ENCODE measurements at regions not wholly inside any gene's neighbourhood (a gene's known extent, or its start where the extent isn't known, plus 50 kb on each side); places are given as distances from the start of the nearest gene placed in this dataset.

DNA sequence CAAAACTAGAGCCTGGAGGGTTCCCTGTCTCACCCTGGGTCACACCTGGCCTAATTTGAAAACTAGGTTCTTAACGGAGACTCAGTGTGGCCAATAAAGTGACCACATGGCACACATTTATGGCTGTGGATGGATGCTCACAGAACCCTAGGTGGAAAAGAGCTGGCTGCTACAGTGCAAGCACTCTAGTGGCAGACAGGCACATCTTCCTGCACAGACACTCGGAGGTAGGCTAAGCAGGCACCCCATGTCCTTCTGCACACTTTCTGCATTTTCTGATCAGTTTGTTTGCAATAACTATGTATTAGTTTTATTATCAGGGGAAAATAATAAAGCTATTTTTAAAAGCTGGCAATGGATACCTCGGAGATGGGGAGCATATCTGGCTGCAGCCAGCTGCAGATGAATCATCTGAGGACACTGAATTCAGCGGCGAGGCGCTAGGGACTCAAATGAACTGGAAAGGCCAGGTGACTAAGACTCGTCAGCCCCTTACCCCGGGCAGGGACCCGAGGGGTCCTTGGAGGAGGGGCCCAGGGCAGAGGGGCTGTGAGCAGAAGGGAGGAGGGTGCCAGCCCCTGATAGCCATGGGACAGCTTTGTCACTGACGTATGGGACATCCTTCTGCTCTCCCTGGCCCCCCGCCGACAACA lies 96.2 kb downstream of the OLFM1 start:
- H3K36me3 ChIP-seq (ENCODE audit: control insufficient read depth, insufficient read depth, low read length) = no peaks in the 10 kb centered on the region
- ChIA-PET CTCF (no interaction called here), POLR2A (no interaction called here)
- H3K4me3 ChIP-seq (ENCODE audit: low read depth, low read length) = no peak overlapping the region
- H3K27me3 ChIP-seq (ENCODE audit: control insufficient read depth, insufficient read depth, low read length) = no peaks in the 10 kb centered on the region
- TF ChIP-seq, protein P1, sequence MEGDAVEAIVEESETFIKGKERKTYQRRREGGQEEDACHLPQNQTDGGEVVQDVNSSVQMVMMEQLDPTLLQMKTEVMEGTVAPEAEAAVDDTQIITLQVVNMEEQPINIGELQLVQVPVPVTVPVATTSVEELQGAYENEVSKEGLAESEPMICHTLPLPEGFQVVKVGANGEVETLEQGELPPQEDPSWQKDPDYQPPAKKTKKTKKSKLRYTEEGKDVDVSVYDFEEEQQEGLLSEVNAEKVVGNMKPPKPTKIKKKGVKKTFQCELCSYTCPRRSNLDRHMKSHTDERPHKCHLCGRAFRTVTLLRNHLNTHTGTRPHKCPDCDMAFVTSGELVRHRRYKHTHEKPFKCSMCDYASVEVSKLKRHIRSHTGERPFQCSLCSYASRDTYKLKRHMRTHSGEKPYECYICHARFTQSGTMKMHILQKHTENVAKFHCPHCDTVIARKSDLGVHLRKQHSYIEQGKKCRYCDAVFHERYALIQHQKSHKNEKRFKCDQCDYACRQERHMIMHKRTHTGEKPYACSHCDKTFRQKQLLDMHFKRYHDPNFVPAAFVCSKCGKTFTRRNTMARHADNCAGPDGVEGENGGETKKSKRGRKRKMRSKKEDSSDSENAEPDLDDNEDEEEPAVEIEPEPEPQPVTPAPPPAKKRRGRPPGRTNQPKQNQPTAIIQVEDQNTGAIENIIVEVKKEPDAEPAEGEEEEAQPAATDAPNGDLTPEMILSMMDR (IDR thresholded peaks at IDR 0.05; ENCODE audit: insufficient read depth, low read depth, low read length) = no peak
- DNase-seq (ENCODE audit: low read depth) = no peak

DNA sequence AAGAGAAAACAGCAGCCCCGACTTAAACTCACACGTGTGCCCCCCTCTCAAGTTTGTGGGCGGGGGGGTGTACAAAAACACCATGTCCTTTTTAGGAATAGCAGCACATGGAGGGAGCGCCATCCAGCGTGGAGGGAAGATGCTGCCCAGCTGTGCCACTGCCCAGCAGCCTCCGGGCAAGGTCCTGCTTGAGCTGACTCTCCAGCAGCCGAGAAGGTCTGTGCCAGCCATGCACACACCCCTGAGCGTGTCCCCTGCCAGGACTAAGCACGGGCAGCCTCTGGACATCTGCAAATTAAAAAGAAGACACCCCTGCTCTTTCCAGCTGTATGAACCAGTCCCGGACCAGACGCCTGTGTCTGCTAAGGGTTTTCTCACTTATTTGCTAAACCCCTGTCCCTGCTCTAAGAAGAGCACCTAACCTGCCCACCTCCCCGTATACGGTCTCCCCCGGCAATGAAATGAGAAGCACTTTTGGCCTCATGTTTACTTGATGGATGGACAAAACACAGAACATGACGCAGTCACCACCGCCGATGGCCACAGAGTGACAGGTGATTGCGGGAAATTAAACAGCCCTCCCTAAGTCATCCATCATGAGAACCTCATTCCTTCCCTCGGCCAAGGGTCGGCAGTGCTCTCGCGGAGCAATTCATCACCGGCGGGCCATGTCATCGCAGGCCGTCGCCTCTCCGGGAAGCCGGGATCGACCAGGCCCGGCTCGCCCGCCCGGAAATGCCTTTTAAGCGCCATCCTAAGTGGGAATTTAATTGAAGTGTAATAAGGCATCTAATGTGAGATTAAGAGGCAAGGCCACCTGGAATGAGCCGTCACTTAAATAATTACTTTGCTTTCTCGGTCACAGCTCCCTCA lies 96.9 kb downstream of the OLFM1 start:
- POLR2A ChIA-PET = no interaction called here
- TF ChIP-seq, protein P1 (IDR thresholded peaks at IDR 0.05; ENCODE audit: insufficient read depth, low read depth, low read length) = no peak
- CTCF ChIA-PET = no interaction called here

DNA sequence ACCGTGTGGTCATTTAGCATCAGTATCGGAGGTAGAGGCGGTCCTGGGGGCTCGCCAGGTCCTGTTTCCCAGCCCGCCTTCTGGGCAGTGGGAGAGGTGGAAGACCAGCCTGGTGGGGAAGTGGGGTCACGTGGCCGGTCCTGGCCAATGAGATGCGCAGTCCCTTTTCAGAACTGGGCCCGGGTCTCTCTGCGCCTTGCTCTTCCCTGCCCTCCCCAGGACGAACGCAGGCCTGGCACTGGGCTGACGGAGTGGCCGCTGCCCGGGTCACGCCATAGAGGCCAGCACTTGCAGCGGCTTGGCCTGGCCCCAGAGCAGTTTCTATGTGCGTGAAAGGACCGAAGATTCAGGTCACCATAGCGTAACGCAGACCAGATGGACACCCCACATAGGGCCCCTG lies 97.6 kb downstream of the OLFM1 start:
- Histone ChIP-seq H3K27me3 (ENCODE audit: control insufficient read depth, insufficient read depth, low read length) (no peaks in the 10 kb centered on the region), H3K36me3 (ENCODE audit: control insufficient read depth, insufficient read depth, low read length) (no peaks in the 10 kb centered on the region), H3K4me3 (ENCODE audit: low read depth, low read length) (no peak overlapping the region)
- TF ChIP-seq, protein P1 (IDR thresholded peaks at IDR 0.05; ENCODE audit: insufficient read depth, low read depth, low read length) = no peak
- no peak for DNase-seq (ENCODE audit: low read depth)
- ChIA-PET CTCF (no interaction called here), POLR2A (no interaction called here)

More for the DNA sequence above, 96.9 kb downstream of the OLFM1 start:
- DNase-seq (ENCODE audit: low read depth) = no peak
- H3K4me3 ChIP-seq (ENCODE audit: low read depth, low read length) = no peak overlapping the region
- no peaks in the 10 kb centered on the region for H3K27me3 ChIP-seq (ENCODE audit: control insufficient read depth, insufficient read depth, low read length)
- no peaks in the 10 kb centered on the region for H3K36me3 ChIP-seq (ENCODE audit: control insufficient read depth, insufficient read depth, low read length)

DNA sequence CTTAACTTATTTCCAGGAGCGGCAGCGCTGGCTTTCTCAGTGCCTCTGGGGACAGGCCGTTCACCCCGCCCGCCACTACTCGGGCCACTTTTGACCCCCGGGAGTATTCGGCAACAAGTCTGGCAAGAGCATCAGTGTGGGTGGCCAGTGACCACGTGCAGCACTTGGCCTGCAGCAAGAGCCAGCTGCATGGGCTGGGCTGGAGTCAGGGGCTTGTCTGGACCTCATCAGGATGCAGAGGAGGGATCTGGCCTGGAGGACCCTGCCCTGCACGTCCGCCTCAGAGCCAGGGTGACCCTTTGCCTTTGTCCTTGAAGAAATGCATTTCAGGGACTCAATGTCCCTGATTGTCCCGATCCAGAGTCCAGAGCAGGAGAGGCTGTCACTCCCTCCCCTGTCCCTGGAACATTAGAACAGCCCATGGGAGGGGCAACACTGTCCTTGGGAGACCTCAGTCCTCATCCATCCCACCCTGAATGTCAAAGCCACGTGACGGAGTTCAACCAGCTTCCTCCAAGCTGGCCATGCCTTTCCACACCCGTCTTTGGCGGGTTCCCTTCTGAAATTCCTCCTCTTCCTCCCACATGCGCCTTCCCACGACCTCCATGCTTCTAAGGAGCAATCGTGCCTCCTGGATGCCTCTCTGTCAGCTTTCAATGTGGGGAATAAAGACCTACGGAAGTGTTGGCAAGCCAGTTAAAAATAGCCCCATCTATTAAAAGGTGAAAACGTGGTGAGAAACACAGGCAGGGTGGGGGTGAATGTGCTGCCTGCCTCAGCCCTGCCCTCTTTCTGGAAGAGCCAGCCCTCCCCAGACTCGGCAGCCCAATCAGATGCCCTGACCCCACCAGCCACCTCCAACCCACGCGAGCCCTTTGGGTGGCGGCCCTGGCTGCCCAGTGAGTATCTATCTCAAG lies 99.0 kb downstream of the OLFM1 start:
- DNase-seq (ENCODE audit: low read depth) = no peak
- TF ChIP-seq, protein P1 (IDR thresholded peaks at IDR 0.05; ENCODE audit: insufficient read depth, low read depth, low read length) = no peak
- ChIA-PET CTCF (no interaction called here), POLR2A (no interaction called here)
- no peaks in the 10 kb centered on the region for H3K36me3 ChIP-seq (ENCODE audit: control insufficient read depth, insufficient read depth, low read length)
- H3K4me3 ChIP-seq (ENCODE audit: low read depth, low read length) = no peak overlapping the region
- no peaks in the 10 kb centered on the region for H3K27me3 ChIP-seq (ENCODE audit: control insufficient read depth, insufficient read depth, low read length)

DNA sequence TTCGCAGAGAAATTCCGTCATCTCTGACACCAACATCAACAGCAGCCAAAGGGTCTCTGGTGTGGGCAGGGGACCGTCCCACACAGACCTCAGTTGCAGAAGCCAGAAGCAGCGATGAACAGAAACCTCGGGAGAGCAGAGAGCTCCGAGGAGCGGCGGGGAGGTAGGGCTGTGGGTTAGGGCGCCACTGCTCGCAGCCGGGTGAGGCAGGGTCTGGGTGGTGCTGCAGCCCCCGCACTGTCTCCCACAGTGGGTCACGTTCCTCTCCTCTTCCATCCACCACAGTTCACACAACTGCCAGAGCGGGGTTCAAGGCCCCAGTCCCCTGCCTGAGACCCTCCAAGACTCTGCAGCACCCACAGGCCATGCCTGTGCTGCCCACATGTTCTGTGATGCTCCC lies 99.9 kb downstream of the OLFM1 start:
- no peaks in the 10 kb centered on the region for H3K36me3 ChIP-seq (ENCODE audit: control insufficient read depth, insufficient read depth, low read length)
- ChIA-PET CTCF (no interaction called here), POLR2A (no interaction called here)
- no peak overlapping the region for H3K4me3 ChIP-seq (ENCODE audit: low read depth, low read length)
- DNase-seq (ENCODE audit: low read depth) = no peak
- TF ChIP-seq, protein P1 (IDR thresholded peaks at IDR 0.05; ENCODE audit: insufficient read depth, low read depth, low read length) = no peak
- H3K27me3 ChIP-seq (ENCODE audit: control insufficient read depth, insufficient read depth, low read length) = no peaks in the 10 kb centered on the region
